OCI-LY1 (cell line): ENCODE measurements at regions not wholly inside any gene's neighbourhood (a gene's known extent, or its start where the extent isn't known, plus 50 kb on each side); places are given as distances from the start of the nearest gene placed in this dataset.
"Not testable (repeated sequence)": the region's sequence is repeated elsewhere in the genome, so short reads cannot be mapped to it uniquely, and the experiment has no call there.

Source experiments
- H2AFZ ChIP-seq: fragments of 200-600 bp; sonication (generic), shearing (Covaris generic); 2 replicates; pipeline ENCODE4 v1.6.0; 2014; ENCODE audit warnings: antibody characterized with exemption, mild to moderate bottlenecking, low read length
- H3F3A ChIP-seq: fragments of 200-600 bp; sonication (generic), shearing (Covaris generic); 2 replicates; pipeline ENCODE4 v1.6.0; 2014; ENCODE audit warnings: mild to moderate bottlenecking, antibody characterized with exemption, low read length, moderate library complexity; ENCODE audit not compliant: insufficient read depth
- H3K27ac ChIP-seq: fragments of 200-600 bp; sonication (generic); 2 replicates; pipeline ENCODE4 v1.5.1; 2014; ENCODE audit warnings: low read length, mixed run types, mild to moderate bottlenecking, low read depth; ENCODE audit not compliant: poor library complexity, severe bottlenecking
- H3K27me3 ChIP-seq: fragments of 200-600 bp; sonication (generic); 2 replicates; pipeline ENCODE4 v1.6.0; 2014; ENCODE audit warnings: antibody characterized with exemption, mild to moderate bottlenecking, low read length, moderate library complexity; ENCODE audit not compliant: insufficient read depth
- H3K36me3 ChIP-seq: fragments of 200-600 bp; sonication (generic); 2 replicates; pipeline ENCODE4 v1.6.1; 2014; ENCODE audit warnings: mild to moderate bottlenecking, antibody characterized with exemption, low read length, moderate library complexity, mixed read lengths; ENCODE audit not compliant: insufficient read depth
- H3K4me1 ChIP-seq: fragments of 200-600 bp; sonication (generic); 2 replicates; pipeline ENCODE4 v1.5.1; 2014; ENCODE audit warnings: mild to moderate bottlenecking, low read length, moderate library complexity; ENCODE audit not compliant: insufficient read depth, severe bottlenecking
- H3K4me2 ChIP-seq: fragments of 200-600 bp; sonication (generic), shearing (Covaris generic); 2 replicates; pipeline ENCODE4 v1.6.1; 2014; ENCODE audit warnings: low read length
- H3K4me3 ChIP-seq: fragments of 200-600 bp; sonication (generic); 2 replicates; pipeline ENCODE4 v1.5.1; 2014; ENCODE audit warnings: low read length, low read depth, mild to moderate bottlenecking, mixed read lengths; ENCODE audit not compliant: poor library complexity, severe bottlenecking
- H3K79me2 ChIP-seq: fragments of 200-600 bp; shearing (Covaris generic); 2 replicates; pipeline ENCODE4 v1.6.1; 2016; ENCODE audit warnings: mixed run types, low read length, mixed read lengths; ENCODE audit not compliant: insufficient read depth
- H3K9ac ChIP-seq: fragments of 200-600 bp; sonication (generic), shearing (Covaris generic); 2 replicates; pipeline ENCODE4 v1.6.1; 2014; ENCODE audit warnings: mild to moderate bottlenecking, low read length, mixed read lengths
- H3K9me2 ChIP-seq: fragments of 200-600 bp; sonication (generic), shearing (Covaris generic); 2 replicates; pipeline ENCODE4 v1.6.1; 2014; ENCODE audit warnings: low read depth, mild to moderate bottlenecking, low read length, mixed read lengths
- H3K9me3 ChIP-seq: fragments of 200-600 bp; shearing (Covaris generic); 2 replicates; pipeline ENCODE4 v1.6.1; 2014; ENCODE audit warnings: low read length, mixed read lengths
- H4K20me1 ChIP-seq: fragments of 200-600 bp; sonication (generic), shearing (Covaris generic); 2 replicates; pipeline ENCODE4 v1.6.0; 2016; ENCODE audit warnings: mild to moderate bottlenecking, low read length; ENCODE audit not compliant: insufficient read depth
- EZH2 ChIP-seq: fragments of 200-600 bp; sonication (generic), shearing (Covaris generic); IDR thresholded peaks from 2 replicates; pipeline ENCODE4 v1.8.0; 2017; ENCODE audit warnings: borderline replicate concordance, mixed run types, mild to moderate bottlenecking, antibody characterized with exemption, low read length, moderate library complexity, mixed read lengths
- TF ChIP-seq, protein P1 (sequence below): fragments of 200-600 bp; sonication (generic), shearing (Covaris generic); IDR thresholded peaks from 2 replicates; pipeline ENCODE4 v1.5.1; 2017; ENCODE audit warnings: mild to moderate bottlenecking, antibody characterized with exemption, low read length, moderate library complexity, mixed read lengths

DNA sequence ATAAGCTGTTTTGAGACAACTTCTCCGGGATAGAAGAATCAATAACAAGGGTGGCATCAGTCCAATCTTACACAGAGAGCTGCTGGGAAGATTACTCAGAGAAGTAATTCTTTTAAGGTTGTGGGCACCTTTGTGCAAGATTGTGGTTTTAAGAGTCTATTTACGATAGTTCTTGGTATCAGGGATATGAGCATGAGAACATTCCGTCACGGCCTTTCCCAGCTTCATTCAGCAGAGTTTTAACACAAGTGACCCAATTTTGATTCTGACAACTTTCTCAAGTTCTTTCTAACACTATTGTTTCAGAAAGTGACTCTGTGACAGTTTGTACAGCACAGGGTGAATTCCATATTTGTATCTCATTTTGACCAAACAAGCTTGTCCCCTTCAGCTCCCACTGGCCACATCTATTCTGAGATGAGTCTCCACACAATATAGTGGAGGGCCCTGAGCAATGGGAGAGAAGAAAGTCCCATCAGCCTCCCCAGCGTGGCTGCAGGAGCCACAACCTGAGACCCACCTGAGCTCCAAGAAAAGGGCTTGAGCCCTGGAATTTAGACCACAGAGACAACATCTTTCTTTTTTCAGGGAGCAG, 869.2 kb downstream of the TMEM121 start:
- Histone ChIP-seq H3K27ac (no peak overlapping the region), H3K9ac (no peak overlapping the region), H3K9me3 (no peaks in the 10 kb centered on the region)

DNA sequence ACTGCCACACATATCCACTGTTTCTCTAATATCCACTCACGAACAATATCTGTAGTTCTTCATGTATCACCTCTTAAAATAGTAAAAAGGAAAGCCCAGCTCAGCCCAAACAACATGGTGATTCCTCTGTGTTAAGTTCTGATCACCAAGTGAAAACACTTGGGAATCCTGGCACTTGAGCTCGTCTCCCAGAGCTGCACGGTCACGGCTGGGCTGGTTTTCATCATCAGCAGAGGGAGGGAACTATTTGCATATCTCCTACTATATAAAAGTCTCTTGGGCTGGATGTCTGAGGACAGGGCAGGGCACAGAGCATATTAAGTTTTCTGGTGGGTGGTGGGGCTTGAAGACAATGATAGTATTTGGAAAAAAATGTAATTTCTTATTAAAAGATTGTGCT, 870.6 kb downstream of the TMEM121 start:
- Histone ChIP-seq H3F3A (no peaks in the 10 kb centered on the region), H3K9me3 (no peaks in the 10 kb centered on the region), H3K4me3 (no peak overlapping the region), H3K4me1 (no peaks in the 10 kb centered on the region), H3K9ac (no peak overlapping the region), H3K27ac (no peak overlapping the region), H3K27me3 (no peaks in the 10 kb centered on the region; the same call in 1 of the 2 replicates), H3K79me2 (no peaks in the 10 kb centered on the region), H4K20me1 (no peaks in the 10 kb centered on the region), H3K36me3 (no peaks in the 10 kb centered on the region), H3K4me2 (no peak overlapping the region), H2AFZ (no peak overlapping the region), H3K9me2 (no peaks in the 10 kb centered on the region)
- TF ChIP-seq, protein P1, sequence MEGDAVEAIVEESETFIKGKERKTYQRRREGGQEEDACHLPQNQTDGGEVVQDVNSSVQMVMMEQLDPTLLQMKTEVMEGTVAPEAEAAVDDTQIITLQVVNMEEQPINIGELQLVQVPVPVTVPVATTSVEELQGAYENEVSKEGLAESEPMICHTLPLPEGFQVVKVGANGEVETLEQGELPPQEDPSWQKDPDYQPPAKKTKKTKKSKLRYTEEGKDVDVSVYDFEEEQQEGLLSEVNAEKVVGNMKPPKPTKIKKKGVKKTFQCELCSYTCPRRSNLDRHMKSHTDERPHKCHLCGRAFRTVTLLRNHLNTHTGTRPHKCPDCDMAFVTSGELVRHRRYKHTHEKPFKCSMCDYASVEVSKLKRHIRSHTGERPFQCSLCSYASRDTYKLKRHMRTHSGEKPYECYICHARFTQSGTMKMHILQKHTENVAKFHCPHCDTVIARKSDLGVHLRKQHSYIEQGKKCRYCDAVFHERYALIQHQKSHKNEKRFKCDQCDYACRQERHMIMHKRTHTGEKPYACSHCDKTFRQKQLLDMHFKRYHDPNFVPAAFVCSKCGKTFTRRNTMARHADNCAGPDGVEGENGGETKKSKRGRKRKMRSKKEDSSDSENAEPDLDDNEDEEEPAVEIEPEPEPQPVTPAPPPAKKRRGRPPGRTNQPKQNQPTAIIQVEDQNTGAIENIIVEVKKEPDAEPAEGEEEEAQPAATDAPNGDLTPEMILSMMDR = no peak
- no peak for TF ChIP-seq EZH2

More for the DNA sequence above, 869.2 kb downstream of the TMEM121 start:
- Histone ChIP-seq H3K4me1 (no peaks in the 10 kb centered on the region), H3K9me2 (no peaks in the 10 kb centered on the region), H2AFZ (no peak overlapping the region), H3K36me3 (no peaks in the 10 kb centered on the region), H4K20me1 (no peaks in the 10 kb centered on the region), H3K79me2 (no peaks in the 10 kb centered on the region), H3K4me2 (no peak overlapping the region), H3K27me3 (no peaks in the 10 kb centered on the region; the same call in 1 of the 2 replicates), H3K4me3 (no peak overlapping the region), H3F3A (no peaks in the 10 kb centered on the region)
- TF ChIP-seq, protein P1 = no peak
- no peak for TF ChIP-seq EZH2

DNA sequence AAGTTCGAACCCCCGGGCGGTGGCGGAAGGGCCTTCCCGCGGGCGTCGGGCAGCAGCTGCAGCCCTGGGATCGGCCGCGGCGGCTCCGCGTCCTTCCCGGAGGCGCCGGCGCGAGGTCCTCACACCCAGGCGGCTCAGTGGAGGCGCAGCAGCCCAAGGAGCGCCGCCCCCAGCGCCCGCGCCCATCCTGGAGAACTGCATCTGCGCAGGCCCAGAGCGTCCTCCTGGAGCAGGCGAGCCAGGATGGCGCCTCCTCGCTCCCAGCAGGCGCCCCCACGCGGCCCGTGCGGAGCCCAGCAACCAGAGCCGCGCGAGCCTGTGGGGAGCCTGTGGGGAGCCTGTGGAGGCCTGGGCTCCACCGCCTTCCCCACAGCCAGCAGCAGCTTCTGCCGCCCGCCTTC, 872.5 kb downstream of the TMEM121 start:
- H3K9ac ChIP-seq, H3K27me3 ChIP-seq, H3K4me1 ChIP-seq, H4K20me1 ChIP-seq, H3K27ac ChIP-seq, H2AFZ ChIP-seq, H3K36me3 ChIP-seq, H3K4me3 ChIP-seq, H3K9me3 ChIP-seq, H3F3A ChIP-seq, H3K4me2 ChIP-seq, H3K9me2 ChIP-seq, H3K79me2 ChIP-seq: not testable (repeated sequence)

DNA sequence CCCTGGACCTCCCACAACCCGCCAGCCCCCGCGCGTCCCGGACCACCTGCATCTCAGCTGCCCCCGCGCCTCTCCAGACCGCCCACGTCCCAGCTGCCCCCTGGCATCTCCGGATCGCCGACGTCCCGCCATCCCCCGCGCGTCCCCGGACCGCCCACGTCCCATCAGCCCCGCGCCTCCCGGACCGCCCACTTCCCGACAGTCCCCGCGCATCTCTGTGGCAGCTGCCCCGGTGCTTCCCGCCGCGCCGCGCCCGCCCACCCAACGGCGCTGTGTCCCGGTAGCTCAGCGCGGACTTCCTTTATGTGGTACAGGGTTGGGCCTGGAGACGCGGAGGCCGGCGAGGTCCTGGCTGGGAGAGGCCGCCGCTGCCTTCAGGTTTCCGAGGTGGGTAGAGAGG, 874.9 kb downstream of the TMEM121 start:
- not testable (repeated sequence) for H3K9me3 ChIP-seq, H4K20me1 ChIP-seq, H3K27me3 ChIP-seq, H3K27ac ChIP-seq, H3K4me1 ChIP-seq, H2AFZ ChIP-seq, H3K9ac ChIP-seq, H3K4me2 ChIP-seq, H3K9me2 ChIP-seq, H3K79me2 ChIP-seq, H3K4me3 ChIP-seq, H3K36me3 ChIP-seq, H3F3A ChIP-seq
